HepG2 (cell line): ENCODE measurements at regions not wholly inside any gene's neighbourhood (a gene's known extent, or its start where the extent isn't known, plus 50 kb on each side); places are given as distances from the start of the nearest gene placed in this dataset.

Experiments used
- ATAC-seq: fragments of 200-7000 bp; cut with Tn5 transposase; 3 replicates; pipeline ENCODE4 v1.9.1; 2020; ENCODE audit warnings: mild to moderate bottlenecking, moderate library complexity
- BruUV-seq: library from RNA; stranded (reverse); fragments of 400-500 nt; replicated peaks from 2 replicates; lab custom pipeline; 2021; lab: Mats Ljungman, UMichigan
- CTCF ChIA-PET: fragments of 300-600 bp; formaldehyde crosslinking; extraction: SDS; loops from one replicate; lab custom pipeline; 2021; ENCODE audit warnings: low total read pairs, inconsistent platforms, low intra/inter-chr PET ratio; lab: Yijun Ruan, JAX
- POLR2A ChIA-PET: fragments of 350-600 bp; sonication (Branson Sonifier 250); formaldehyde crosslinking; loops from one replicate; lab custom pipeline; 2020; ENCODE audit warnings: antibody characterized with exemption, inconsistent platforms; lab: Yijun Ruan, JAX
- DNase-seq: peaks from one replicate; pipeline ENCODE4 v3.0.0-alpha.2; 2015; ENCODE audit warnings: low spot score
- FAIRE-seq: peaks from 3 replicates; lab custom pipeline; 2011; peaks lifted over from hg19 to GRCh38; lab: Jason Lieb, UNC
- H2AFZ ChIP-seq: one replicate; pipeline ENCODE4 v1.6.1; 2011; ENCODE audit warnings: low read length, inconsistent platforms
- H3K27ac ChIP-seq: fragments of 300-600 bp; 3 replicates; pipeline ENCODE4 v1.8.0; 2011; ENCODE audit warnings: mixed run types, mild to moderate bottlenecking, mixed read lengths, low read length, inconsistent platforms; ENCODE audit not compliant: insufficient read depth; ENCODE audit errors: extremely low read length
- H3K27me3 ChIP-seq, 2 experiments: fragments of 200-600 bp in 1 of 2; 2 replicates in 1 of 2; 3 replicates in 1 of 2; pipeline versions ENCODE4 v1.6.0 to v1.8.0; 2011; ENCODE audit warnings: low read length in 2 of 2, mild to moderate bottlenecking in 2 of 2, moderate library complexity in 2 of 2, inconsistent platforms in 1 of 2; ENCODE audit not compliant: insufficient read depth in 2 of 2, control insufficient read depth in 1 of 2
- H3K36me3 ChIP-seq, 2 experiments: fragments of 200-600 bp in 1 of 2; replicated peaks in 1 of 2; 2 replicates in 1 of 2; 3 replicates in 1 of 2; pipeline versions ENCODE4 v1.5.1 to v1.8.0; 2011; ENCODE audit warnings: low read length in 2 of 2, inconsistent platforms in 1 of 2; ENCODE audit not compliant: insufficient read depth in 2 of 2, control insufficient read depth in 1 of 2
- H3K4me1 ChIP-seq: 2 replicates; pipeline ENCODE4 v1.5.1; 2012; ENCODE audit warnings: low read length, inconsistent platforms; ENCODE audit not compliant: insufficient read depth
- H3K4me2 ChIP-seq: 2 replicates; pipeline ENCODE4 v1.6.0; 2011; ENCODE audit warnings: low read depth, low read length, inconsistent platforms
- H3K4me3 ChIP-seq, 3 experiments: fragments of 200-600 bp in 1 of 3; sonication (generic), shearing (Covaris generic) in 1 of 3; replicated peaks in 1 of 3; 2 replicates each; pipeline ENCODE4 v1.5.1; 2011 to 2016; ENCODE audit warnings: low read length in 3 of 3, inconsistent platforms in 2 of 3, low read depth in 2 of 3, mild to moderate bottlenecking in 2 of 3, control low read depth in 1 of 3, mixed read lengths in 1 of 3; ENCODE audit not compliant: insufficient read depth in 1 of 3
- H3K79me2 ChIP-seq: one replicate; pipeline ENCODE4 v1.6.1; 2011; ENCODE audit warnings: low read length, inconsistent platforms; ENCODE audit not compliant: insufficient read depth
- H3K9ac ChIP-seq: 2 replicates; pipeline ENCODE4 v1.6.0; 2011; ENCODE audit warnings: mild to moderate bottlenecking, low read depth, low read length, inconsistent platforms; ENCODE audit not compliant: insufficient read depth
- H3K9me3 ChIP-seq: 2 replicates; pipeline ENCODE4 v1.5.1; 2012; ENCODE audit warnings: mild to moderate bottlenecking, low read length
- H4K20me1 ChIP-seq: 2 replicates; pipeline ENCODE4 v1.6.0; 2011; ENCODE audit warnings: inconsistent platforms, mild to moderate bottlenecking, low read length, moderate library complexity; ENCODE audit not compliant: insufficient read depth
- HBP1 ChIP-seq: IDR thresholded peaks from 2 replicates; pipeline ENCODE4 v1.6.1; 2016; ENCODE audit warnings: low read depth, control low read depth
- ZEB1 ChIP-seq: IDR thresholded peaks from 2 replicates; pipeline ENCODE4 v1.6.1; 2012; ENCODE audit warnings: mild to moderate bottlenecking, low read depth, inconsistent platforms; ENCODE audit not compliant: insufficient replicate concordance
- ZNF460 ChIP-seq: sonication (generic); formaldehyde crosslinking; IDR thresholded peaks from 2 replicates; pipeline ENCODE4 v1.5.1; 2020; ENCODE audit warnings: missing genetic modification reagents, mild to moderate bottlenecking, borderline replicate concordance
- ZNF484 ChIP-seq: sonication (generic); formaldehyde crosslinking; IDR thresholded peaks from 2 replicates; pipeline ENCODE4 v1.5.1; 2020; ENCODE audit warnings: mild to moderate bottlenecking, low read depth, missing genetic modification reagents, borderline replicate concordance
- ZNF674 ChIP-seq: sonication (generic); formaldehyde crosslinking; IDR thresholded peaks from 2 replicates; pipeline ENCODE4 v1.5.0; 2020; ENCODE audit warnings: low read depth, mild to moderate bottlenecking, missing genetic modification reagents
- WGBS: methylation state at CpG from one replicate; pipeline ENCODE4 v1.1.6; 2017; ENCODE audit warnings: low lambda C conversion rate; 5-methylcytosine and 5-hydroxymethylcytosine counted together
- in situ Hi-C: cut with HindIII; loops from 2 replicates; pipeline ENCODE4 v1.10.0; 2017; ENCODE audit warnings: low pct_unique_long_range_greater_than_20kb; ENCODE audit not compliant: extremely low pct_ligation_motif_present
- intact Hi-C: fragments of 100-400 bp; cut with micrococcal nuclease; formaldehyde crosslinking; loops from one replicate; pipeline ENCODE4 v1.10.0; 2022; ENCODE audit not compliant: unreplicated experiment

GRCh38 chr5:133688391-133688790 lies 76.0 kb upstream of the FSTL4 start (continued):
- TF ChIP-seq ZNF460 (CRISPR knock-in tag) (no peak), ZNF674 (no peak), ZEB1 (no peak)

- Histone ChIP-seq H4K20me1 (no peaks in the 10 kb centered on the region), H3K4me2 (no peak overlapping the region), H3K27ac (no peak overlapping the region), H3K27me3 (peaks cover 0 to 33% of the 10 kb centered on the region in 2 experiments; a peak in 3 of 5 replicates), H2AFZ (no peak overlapping the region), H3K4me3 (no peak overlapping the region), H3K79me2 (no peaks in the 10 kb centered on the region), H3K4me1 (no peaks in the 10 kb centered on the region), H3K36me3 (no peaks in the 10 kb centered on the region), H3K9me3 (no peaks in the 10 kb centered on the region), H3K9ac (no peak overlapping the region)
- FAIRE-seq (no peak), DNase-seq (no peak), ATAC-seq (no peak)
- intact Hi-C loops = no loop called here
- BruUV-seq = no TSS peak
- CTCF ChIA-PET = no interaction called here
- WGBS = 32% methylated on average over 11 of the region's 11 CpGs
- no peak for TF ChIP-seq HBP1 (CRISPR knock-in tag)
- TF ChIP-seq ZNF484 (CRISPR knock-in tag) = no peak
- in situ Hi-C loops = no loop called here
- POLR2A ChIA-PET = no interaction called here
Measured at GRCh38 chr5:133687212-133688061, 75.1 kb upstream of the FSTL4 start.
